HL-60/S4 treated with retinoic acid at 250 ng/mL for 4 days and 3 days (cell line): ENCODE measurements at regions not wholly inside any gene's neighbourhood (a gene's known extent, or its start where the extent isn't known, plus 50 kb on each side); places are given as distances from the start of the nearest gene placed in this dataset.

Source experiments
- in situ Hi-C: fragments of 300-500 bp; cut with MboI; formaldehyde crosslinking; loops from 2 replicates; pipeline ENCODE4 v1.7.0; 2022; ENCODE audit warnings: low sequenced_read_pairs

- in situ Hi-C loops: loop anchor here (25.0 kb wide), 2 partner anchors 859 to 1359 kb away; partner anchors contain the start of gene OSR1
Measured at GRCh38 chr2:18503376-18504228, 56.9 kb downstream of the RDH14 start.

GRCh38 chr2:18502142-18502541 lies 58.3 kb downstream of the RDH14 start:
- in situ Hi-C loops: loop anchor here (25.0 kb wide), 2 partner anchors 860 to 1360 kb away; partner anchors contain the start of gene OSR1

- in situ Hi-C loops: loop anchor here (25.0 kb wide), 2 partner anchors 861 to 1361 kb away; partner anchors contain the start of gene OSR1
Measured at GRCh38 chr2:18501729-18502128, 58.7 kb downstream of the RDH14 start.

GRCh38 chr2:18501156-18501555 lies 59.3 kb downstream of the RDH14 start:
- in situ Hi-C loops: loop anchor here (25.0 kb wide), 2 partner anchors 861 to 1361 kb away; partner anchors contain the start of gene OSR1

GRCh38 chr2:18500333-18500732 lies 60.1 kb downstream of the RDH14 start:
- in situ Hi-C loops: loop anchor here (25.0 kb wide), 2 partner anchors 862 to 1362 kb away; partner anchors contain the start of gene OSR1

- in situ Hi-C loops: no loop called here
Measured at GRCh38 chr2:18498531-18498930, 61.9 kb downstream of the RDH14 start.

GRCh38 chr2:18496516-18496915 lies 63.9 kb downstream of the RDH14 start:
- in situ Hi-C loops: no loop called here

- in situ Hi-C loops: no loop called here
Measured at GRCh38 chr2:18495058-18495457, 65.4 kb downstream of the RDH14 start.

- in situ Hi-C loops: no loop called here
Measured at GRCh38 chr2:18492721-18493120, 67.7 kb downstream of the RDH14 start.

- in situ Hi-C loops: no loop called here
Measured at GRCh38 chr2:18491577-18491976, 68.9 kb downstream of the RDH14 start.

GRCh38 chr2:18490901-18491300 lies 69.6 kb downstream of the RDH14 start:
- in situ Hi-C loops: no loop called here

- in situ Hi-C loops: no loop called here
Measured at GRCh38 chr2:18487106-18487913, 73.1 kb downstream of the RDH14 start.

GRCh38 chr2:18484625-18485024 lies 75.8 kb downstream of the RDH14 start:
- in situ Hi-C loops: no loop called here

GRCh38 chr2:18483896-18484295 lies 76.6 kb downstream of the RDH14 start:
- in situ Hi-C loops: no loop called here

- in situ Hi-C loops: no loop called here
Measured at GRCh38 chr2:18482666-18483065, 77.8 kb downstream of the RDH14 start.

GRCh38 chr2:18479947-18480369 lies 80.5 kb downstream of the RDH14 start:
- in situ Hi-C loops: no loop called here

GRCh38 chr2:18477293-18477692 lies 83.2 kb downstream of the RDH14 start:
- in situ Hi-C loops: no loop called here

- in situ Hi-C loops: no loop called here
Measured at GRCh38 chr2:18476484-18476883, 84.0 kb downstream of the RDH14 start.

GRCh38 chr2:18475884-18476283 lies 84.6 kb downstream of the RDH14 start:
- in situ Hi-C loops: no loop called here

- in situ Hi-C loops: no loop called here
Measured at GRCh38 chr2:18474700-18475099, 85.8 kb downstream of the RDH14 start.
